Tibial artery (tissue), 4 donors: ENCODE measurements at regions not wholly inside any gene's neighbourhood (a gene's known extent, or its start where the extent isn't known, plus 50 kb on each side); places are given as distances from the start of the nearest gene placed in this dataset.

ENCODE experiments used
- DNase-seq, 2 donors: peaks; one replicate each; pipeline ENCODE4 v3.0.0-alpha.2; 2019
- H3K27ac ChIP-seq, 2 donors: fragments of 200-600 bp; sonication (generic) in 1 of 2; 1 replicate in 1 of 2; 2 replicates in 1 of 2; pipeline ENCODE4 v1.5.1; 2018 to 2019; ENCODE audit warnings: mild to moderate bottlenecking in 1 of 2
- H3K27me3 ChIP-seq, 2 donors: fragments of 200-600 bp; sonication (generic) in 1 of 2; one replicate each; pipeline versions ENCODE4 v1.5.1 to v1.6.0; 2016 to 2019
- H3K36me3 ChIP-seq, 3 donors: fragments of 200-600 bp; sonication (generic) in 2 of 3; one replicate each; pipeline ENCODE4 v1.5.1; 2016 to 2019; ENCODE audit warnings: mild to moderate bottlenecking in 2 of 3
- H3K4me1 ChIP-seq, 4 donors: fragments of 200-600 bp; sonication (generic) in 2 of 4; 1 replicate in 3 of 4; 2 replicates in 1 of 4; pipeline ENCODE4 v1.5.1; 2016 to 2019
- H3K4me3 ChIP-seq, 2 donors: fragments of 200-600 bp; sonication (generic) in 1 of 2; 1 replicate in 1 of 2; 2 replicates in 1 of 2; pipeline ENCODE4 v1.5.1; 2018 to 2019; ENCODE audit warnings: mild to moderate bottlenecking in 2 of 2
- H3K9me3 ChIP-seq, 3 donors: fragments of 200-600 bp; sonication (generic) in 1 of 3; one replicate each; pipeline ENCODE4 v1.5.1; 2016 to 2019
- intact Hi-C: fragments of 100-400 bp; cut with DNase I; formaldehyde crosslinking; loops from one replicate; pipeline ENCODE4 v1.15.0; 2023; ENCODE audit warnings: low total_unique reads
- TF ChIP-seq, protein P1 (sequence below), 2 experiments: fragments of 200-600 bp in 1 of 2; fragments of 450-650 bp in 1 of 2; IDR thresholded peaks; one replicate each; pipeline ENCODE4 v1.5.1; 2017 to 2019; ENCODE audit warnings: antibody characterized with exemption in 2 of 2, mild to moderate bottlenecking in 1 of 2, moderate library complexity in 1 of 2

DNA sequence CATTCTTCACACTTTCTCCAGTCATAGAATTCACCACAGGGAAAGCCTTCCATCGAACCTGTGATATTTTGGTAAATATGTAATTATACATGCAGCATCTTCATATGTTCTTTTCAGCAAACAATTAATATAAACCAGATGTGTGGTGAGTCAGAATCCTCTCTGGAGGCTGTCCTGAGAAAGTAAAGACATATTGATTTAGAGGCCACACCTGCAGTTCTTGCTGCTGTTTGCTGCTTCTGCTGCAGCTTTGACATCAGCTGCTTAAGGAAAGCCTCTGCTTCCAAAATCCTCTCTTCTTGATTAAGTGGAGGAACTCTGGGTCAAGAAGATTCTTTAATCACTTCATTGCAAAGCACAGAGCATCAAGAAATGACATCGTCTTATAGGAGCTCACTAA lies 568.8 kb upstream of the ZEB2 start:
- H3K4me1 ChIP-seq, result peaks cover 0 to 15% (median 0%) of the 10 kb centered on the region in 4 donors
- TF ChIP-seq, protein P1, sequence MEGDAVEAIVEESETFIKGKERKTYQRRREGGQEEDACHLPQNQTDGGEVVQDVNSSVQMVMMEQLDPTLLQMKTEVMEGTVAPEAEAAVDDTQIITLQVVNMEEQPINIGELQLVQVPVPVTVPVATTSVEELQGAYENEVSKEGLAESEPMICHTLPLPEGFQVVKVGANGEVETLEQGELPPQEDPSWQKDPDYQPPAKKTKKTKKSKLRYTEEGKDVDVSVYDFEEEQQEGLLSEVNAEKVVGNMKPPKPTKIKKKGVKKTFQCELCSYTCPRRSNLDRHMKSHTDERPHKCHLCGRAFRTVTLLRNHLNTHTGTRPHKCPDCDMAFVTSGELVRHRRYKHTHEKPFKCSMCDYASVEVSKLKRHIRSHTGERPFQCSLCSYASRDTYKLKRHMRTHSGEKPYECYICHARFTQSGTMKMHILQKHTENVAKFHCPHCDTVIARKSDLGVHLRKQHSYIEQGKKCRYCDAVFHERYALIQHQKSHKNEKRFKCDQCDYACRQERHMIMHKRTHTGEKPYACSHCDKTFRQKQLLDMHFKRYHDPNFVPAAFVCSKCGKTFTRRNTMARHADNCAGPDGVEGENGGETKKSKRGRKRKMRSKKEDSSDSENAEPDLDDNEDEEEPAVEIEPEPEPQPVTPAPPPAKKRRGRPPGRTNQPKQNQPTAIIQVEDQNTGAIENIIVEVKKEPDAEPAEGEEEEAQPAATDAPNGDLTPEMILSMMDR (IDR thresholded peaks at IDR 0.05), result no peak
- no peaks in the 10 kb centered on the region for H3K27me3 ChIP-seq
- H3K4me3 ChIP-seq, result no peak overlapping the region
- H3K27ac ChIP-seq, result no peak overlapping the region
- intact Hi-C loops, result no loop called here
- no peaks in the 10 kb centered on the region for H3K36me3 ChIP-seq
- no peak for DNase-seq
- H3K9me3 ChIP-seq, result no peaks in the 10 kb centered on the region

DNA sequence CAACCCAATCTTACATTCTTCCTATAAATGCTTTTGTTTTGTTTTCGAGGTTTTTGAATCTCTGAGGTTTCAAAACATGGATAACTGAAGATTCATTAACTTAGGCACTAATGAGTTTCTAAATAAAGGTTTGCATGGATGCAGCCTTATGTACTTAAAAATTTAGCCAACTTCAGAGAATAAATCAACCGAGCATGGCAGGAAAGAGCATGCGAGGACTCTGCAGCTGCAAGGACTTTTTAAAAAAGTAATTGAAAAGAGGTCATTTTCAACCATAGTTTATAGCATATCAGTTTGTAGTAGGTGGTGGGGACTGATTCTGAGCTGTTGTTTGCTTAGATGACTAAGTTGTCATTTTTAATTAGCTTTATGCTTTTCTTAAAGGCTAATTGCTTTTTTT lies 567.0 kb upstream of the ZEB2 start:
- Histone ChIP-seq H3K27me3 (no peaks in the 10 kb centered on the region), H3K36me3 (no peaks in the 10 kb centered on the region), H3K4me1 (peaks cover 0 to 10% (median 0%) of the 10 kb centered on the region in 4 donors), H3K9me3 (no peaks in the 10 kb centered on the region), H3K27ac (no peak overlapping the region), H3K4me3 (no peak overlapping the region)
- intact Hi-C loops, result no loop called here
- TF ChIP-seq, protein P1 (IDR thresholded peaks at IDR 0.05), result no peak
- DNase-seq, result no peak

DNA sequence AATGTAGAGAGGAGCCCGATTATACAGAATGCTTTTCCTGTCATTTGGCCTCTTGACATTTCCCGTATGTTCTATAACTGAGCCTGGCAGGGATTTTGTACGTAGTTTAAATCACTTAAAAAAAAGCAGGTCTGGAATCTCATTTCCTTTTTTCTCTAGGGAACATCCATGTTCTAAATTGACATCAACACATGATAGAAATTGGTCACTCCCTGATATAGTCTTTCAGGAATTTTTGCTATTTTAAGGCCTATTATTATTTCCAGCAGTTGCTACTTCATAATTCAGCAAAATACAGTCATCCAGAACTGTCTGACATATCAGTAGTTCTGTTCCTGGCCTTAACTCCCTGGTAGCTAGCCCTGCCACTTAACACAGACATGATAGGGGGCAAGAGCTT lies 565.7 kb upstream of the ZEB2 start:
- H3K9me3 ChIP-seq, result no peaks in the 10 kb centered on the region
- H3K4me3 ChIP-seq, result no peak overlapping the region
- DNase-seq, result no peak
- H3K36me3 ChIP-seq, result no peaks in the 10 kb centered on the region
- H3K27ac ChIP-seq, result no peak overlapping the region
- H3K4me1 ChIP-seq, result peaks cover 0 to 10% (median 0%) of the 10 kb centered on the region in 4 donors
- H3K27me3 ChIP-seq, result no peaks in the 10 kb centered on the region
- intact Hi-C loops, result no loop called here
- TF ChIP-seq, protein P1 (IDR thresholded peaks at IDR 0.05), result no peak

DNA sequence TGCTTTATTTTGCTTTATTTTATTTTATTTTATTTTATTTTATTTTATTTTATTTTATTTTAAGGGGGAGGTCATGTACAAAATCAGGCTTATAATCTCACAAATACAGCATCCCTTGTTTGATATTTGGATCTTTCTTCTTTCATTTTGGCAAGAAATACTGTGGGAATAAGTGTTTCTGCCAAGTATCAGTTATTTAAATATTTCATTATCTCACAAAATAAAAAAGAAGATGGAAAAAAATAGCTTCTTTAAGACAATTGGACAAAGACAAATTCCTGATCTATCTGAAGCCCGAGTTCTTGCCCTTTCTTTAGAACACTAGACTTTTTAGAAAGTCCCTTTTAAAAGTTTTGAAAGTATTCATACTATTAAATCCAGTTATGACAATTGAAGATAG lies 560.5 kb upstream of the ZEB2 start:
- Histone ChIP-seq H3K4me1 (peaks cover 0 to 5% (median 0%) of the 10 kb centered on the region in 4 donors), H3K36me3 (no peaks in the 10 kb centered on the region), H3K4me3 (no peak overlapping the region), H3K9me3 (no peaks in the 10 kb centered on the region), H3K27me3 (no peaks in the 10 kb centered on the region), H3K27ac (no peak overlapping the region)
- TF ChIP-seq, protein P1 (IDR thresholded peaks at IDR 0.05), result no peak
- DNase-seq, result no peak
- intact Hi-C loops, result no loop called here

DNA sequence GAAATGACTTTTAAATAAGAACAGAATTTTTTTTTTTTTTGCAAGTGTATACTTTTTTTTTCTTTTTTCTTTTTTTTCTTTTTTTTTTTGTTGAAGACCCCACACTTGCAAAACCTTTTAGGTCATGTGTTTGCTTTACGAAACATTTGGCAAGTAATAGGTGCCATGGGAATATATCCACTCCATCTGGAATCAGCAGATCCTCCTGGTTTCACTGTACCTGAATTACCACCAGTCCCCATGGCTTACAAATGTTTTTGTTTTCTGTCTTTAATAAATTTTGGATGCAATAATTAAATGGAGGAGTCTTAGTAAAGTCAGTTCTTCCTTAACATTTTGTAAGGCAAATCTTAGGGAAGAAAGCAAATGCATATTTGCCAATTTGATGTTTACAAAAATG lies 559.7 kb upstream of the ZEB2 start:
- no peak for DNase-seq
- no peak overlapping the region for H3K4me3 ChIP-seq
- no peaks in the 10 kb centered on the region for H3K36me3 ChIP-seq
- H3K9me3 ChIP-seq, result no peaks in the 10 kb centered on the region
- H3K4me1 ChIP-seq, result no peaks in the 10 kb centered on the region
- no peaks in the 10 kb centered on the region for H3K27me3 ChIP-seq
- TF ChIP-seq, protein P1 (IDR thresholded peaks at IDR 0.05), result no peak
- intact Hi-C loops, result no loop called here
- no peak overlapping the region for H3K27ac ChIP-seq

DNA sequence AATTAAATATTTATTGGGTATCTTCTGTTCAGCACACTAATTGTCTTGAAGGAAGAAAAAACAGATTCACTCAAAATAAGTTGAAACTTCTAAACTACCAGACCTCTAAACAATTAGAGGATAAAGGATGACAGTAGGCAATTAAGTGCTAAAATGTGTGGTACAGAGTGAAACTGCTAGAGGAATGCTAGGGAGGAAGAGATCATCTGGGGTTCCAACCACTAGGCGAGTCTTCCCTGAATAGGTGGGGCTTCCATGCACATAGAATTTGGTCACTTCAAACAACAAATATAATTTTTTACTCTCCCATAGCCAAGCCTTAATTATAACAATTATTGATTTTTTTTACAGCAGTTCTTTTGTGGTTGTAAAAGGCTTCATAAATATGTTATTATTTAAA lies 559.0 kb upstream of the ZEB2 start:
- DNase-seq, result no peak
- Histone ChIP-seq H3K27ac (no peak overlapping the region), H3K9me3 (no peaks in the 10 kb centered on the region), H3K4me3 (no peak overlapping the region), H3K27me3 (no peaks in the 10 kb centered on the region), H3K36me3 (no peaks in the 10 kb centered on the region), H3K4me1 (no peaks in the 10 kb centered on the region)
- TF ChIP-seq, protein P1 (IDR thresholded peaks at IDR 0.05), result no peak
- intact Hi-C loops, result no loop called here
